GM23338 (cell line): ENCODE measurements at regions not wholly inside any gene's neighbourhood (a gene's known extent, or its start where the extent isn't known, plus 50 kb on each side); places are given as distances from the start of the nearest gene placed in this dataset.

ENCODE experiments used
- ATAC-seq: fragments of 200-7000 bp; cut with Tn5 transposase; 3 replicates; pipeline ENCODE4 v1.9.1; 2020
- DNase-seq: peaks from one replicate; pipeline ENCODE4 v3.0.0-alpha.2; 2015; ENCODE audit warnings: low spot score
- H2AFZ ChIP-seq: fragments of 200-600 bp; sonication (generic); 2 replicates; pipeline ENCODE4 v1.8.0; 2016; ENCODE audit warnings: antibody characterized with exemption, mild to moderate bottlenecking, moderate library complexity
- H3F3A ChIP-seq: fragments of 200-600 bp; sonication (generic); replicated peaks from 2 replicates; pipeline ENCODE4 v1.8.0; 2017; ENCODE audit warnings: antibody characterized with exemption, mixed run types, low read depth
- H3K27ac ChIP-seq: fragments of 200-600 bp; sonication (generic); 2 replicates; pipeline ENCODE4 v1.6.1; 2016; ENCODE audit warnings: low read depth
- H3K27me3 ChIP-seq: fragments of 200-600 bp; sonication (generic); 2 replicates; pipeline ENCODE4 v1.8.0; 2016; ENCODE audit warnings: mild to moderate bottlenecking, mixed run types, moderate library complexity; ENCODE audit not compliant: insufficient read depth
- H3K36me3 ChIP-seq: fragments of 200-600 bp; sonication (generic); 2 replicates; pipeline ENCODE4 v1.8.0; 2016; ENCODE audit warnings: mild to moderate bottlenecking; ENCODE audit not compliant: insufficient read depth
- H3K4me1 ChIP-seq: fragments of 200-600 bp; sonication (generic); 2 replicates; pipeline ENCODE4 v1.8.0; 2016; ENCODE audit warnings: mild to moderate bottlenecking, moderate library complexity; ENCODE audit not compliant: insufficient read depth
- H3K4me2 ChIP-seq: fragments of 200-600 bp; sonication (generic); 2 replicates; pipeline ENCODE4 v1.7.1; 2017; ENCODE audit warnings: mixed run types
- H3K4me3 ChIP-seq: fragments of 200-600 bp; sonication (generic); 2 replicates; pipeline ENCODE4 v1.6.1; 2016; ENCODE audit warnings: mixed run types
- H3K79me2 ChIP-seq: fragments of 200-600 bp; sonication (generic); replicated peaks from 2 replicates; pipeline ENCODE4 v1.8.0; 2017; ENCODE audit warnings: mild to moderate bottlenecking; ENCODE audit not compliant: insufficient read depth
- H3K9me2 ChIP-seq: fragments of 200-600 bp; sonication (generic); 2 replicates; pipeline ENCODE4 v1.8.0; 2017; ENCODE audit not compliant: insufficient read depth
- H4K20me1 ChIP-seq: fragments of 200-600 bp; sonication (generic); replicated peaks from 2 replicates; pipeline ENCODE4 v1.8.0; 2017; ENCODE audit warnings: mild to moderate bottlenecking; ENCODE audit not compliant: insufficient read depth
- H3K27ac Mint-ChIP-seq: 2 replicates; pipeline ENCODE4 v1.8.0; 2020; ENCODE audit warnings: inconsistent platforms, mild to moderate bottlenecking, moderate library complexity, mixed read lengths
- H3K27me3 Mint-ChIP-seq: 3 replicates; pipeline ENCODE4 v1.8.0; 2022; ENCODE audit warnings: low read depth, mild to moderate bottlenecking, moderate library complexity, mixed read lengths, inconsistent platforms; ENCODE audit not compliant: insufficient read depth, poor library complexity
- H3K36me3 Mint-ChIP-seq: 3 replicates; pipeline ENCODE4 v1.8.0; 2021; ENCODE audit warnings: low read depth, mild to moderate bottlenecking, inconsistent platforms, moderate library complexity, mixed read lengths
- H3K4me1 Mint-ChIP-seq: 3 replicates; pipeline ENCODE4 v1.8.0; 2020; ENCODE audit warnings: mild to moderate bottlenecking, inconsistent platforms, mixed read lengths
- H3K4me3 Mint-ChIP-seq: 3 replicates; pipeline ENCODE4 v1.8.0; 2021; ENCODE audit warnings: moderate library complexity, mild to moderate bottlenecking, inconsistent platforms, mixed read lengths
- H3K9me3 Mint-ChIP-seq: 3 replicates; pipeline ENCODE4 v1.8.0; 2020; ENCODE audit warnings: moderate library complexity, mild to moderate bottlenecking, inconsistent platforms, mixed read lengths
- CREB1 ChIP-seq: fragments of 250-450 bp; sonication (Bioruptor Pico); IDR thresholded peaks from 2 replicates; pipeline ENCODE4 v1.5.0; 2020; ENCODE audit warnings: low read depth, mild to moderate bottlenecking, moderate library complexity
- EZH2 ChIP-seq: fragments of 200-600 bp; sonication (generic); IDR thresholded peaks from one replicate; pipeline ENCODE4 v1.8.0; 2017; ENCODE audit warnings: antibody characterized with exemption, mild to moderate bottlenecking, low read depth; ENCODE audit not compliant: unreplicated experiment
- EZH2phosphoT487 ChIP-seq: fragments of 200-600 bp; sonication (generic); IDR thresholded peaks from one replicate; pipeline ENCODE4 v1.8.1; 2018; ENCODE audit warnings: antibody characterized with exemption; ENCODE audit not compliant: unreplicated experiment
- JUNB ChIP-seq: IDR thresholded peaks from one replicate; pipeline ENCODE4 v1.6.1; 2016; ENCODE audit warnings: antibody characterized with exemption; ENCODE audit not compliant: unreplicated experiment
- NANOG ChIP-seq: IDR thresholded peaks from 2 replicates; pipeline ENCODE4 v1.6.1; 2016; ENCODE audit warnings: antibody characterized with exemption, borderline replicate concordance
- POLR2AphosphoS5 ChIP-seq: IDR thresholded peaks from 2 replicates; pipeline ENCODE4 v1.6.1; 2016; ENCODE audit warnings: antibody characterized with exemption, low read depth
- REST ChIP-seq: IDR thresholded peaks from one replicate; pipeline ENCODE4 v1.6.1; 2018; ENCODE audit warnings: antibody characterized with exemption; ENCODE audit not compliant: unreplicated experiment
- STAT1 ChIP-seq: IDR thresholded peaks from one replicate; pipeline ENCODE4 v1.6.1; 2016; ENCODE audit warnings: antibody characterized with exemption; ENCODE audit not compliant: unreplicated experiment
- ZNF114 ChIP-seq: fragments of 250-450 bp; sonication (Bioruptor Pico); IDR thresholded peaks from 2 replicates; pipeline ENCODE4 v1.5.0; 2020; ENCODE audit warnings: mild to moderate bottlenecking, moderate library complexity
- ZNF331 ChIP-seq: fragments of 250-450 bp; sonication (Bioruptor Pico); IDR thresholded peaks from 2 replicates; pipeline ENCODE4 v1.5.0; 2020; ENCODE audit warnings: low read depth, mild to moderate bottlenecking, moderate library complexity
- ZNF462 ChIP-seq: fragments of 250-450 bp; sonication (Bioruptor Pico); IDR thresholded peaks from 2 replicates; pipeline ENCODE4 v1.5.0; 2020; ENCODE audit warnings: mild to moderate bottlenecking, moderate library complexity
- TF ChIP-seq, protein P1 (sequence below): IDR thresholded peaks from 2 replicates; pipeline ENCODE4 v1.6.1; 2016; ENCODE audit warnings: antibody characterized with exemption
- TF ChIP-seq, protein P2 (sequence below), 2 experiments: fragments of 200-600 bp in 1 of 2; sonication (generic) in 1 of 2; conservative IDR thresholded peaks; 2 replicates each; pipeline versions ENCODE4 v1.5.1 to v1.6.1; 2016 to 2017; ENCODE audit warnings: antibody characterized with exemption in 2 of 2, low read depth in 2 of 2, mild to moderate bottlenecking in 2 of 2, moderate library complexity in 1 of 2

- no peak for ATAC-seq
- H3K27me3 Mint-ChIP-seq = no peaks in the 10 kb centered on the region
- no peak overlapping the region for H3K27ac Mint-ChIP-seq
These were observed 367.7 kb upstream of the NOVA1 start for GRCh38 chr14:26965490-26965889.

More at GRCh38 chr14:26965490-26965889, 367.7 kb upstream of the NOVA1 start:
- H3K9me3 Mint-ChIP-seq = no peaks in the 10 kb centered on the region; the same call in 2 of the 3 replicates
- DNase-seq = no peak
- no peak overlapping the region for H2AFZ ChIP-seq
- H3K4me1 Mint-ChIP-seq = peaks cover 31% of the 10 kb centered on the region
- H3F3A ChIP-seq = no peaks in the 10 kb centered on the region
- H3K27ac ChIP-seq = no peak overlapping the region
- no peaks in the 10 kb centered on the region for H3K36me3 Mint-ChIP-seq
- H3K4me2 ChIP-seq = no peak overlapping the region
- no peaks in the 10 kb centered on the region for H4K20me1 ChIP-seq
- H3K4me1 ChIP-seq = peaks cover 5% of the 10 kb centered on the region; the same call in 1 of the 2 replicates
- H3K79me2 ChIP-seq = no peaks in the 10 kb centered on the region
- H3K36me3 ChIP-seq = no peaks in the 10 kb centered on the region
- H3K9me2 ChIP-seq = no peaks in the 10 kb centered on the region
- H3K4me3 ChIP-seq = no peak overlapping the region
- TF ChIP-seq JUNB = no peak
- TF ChIP-seq EZH2 = no peak
- TF ChIP-seq, protein P1, sequence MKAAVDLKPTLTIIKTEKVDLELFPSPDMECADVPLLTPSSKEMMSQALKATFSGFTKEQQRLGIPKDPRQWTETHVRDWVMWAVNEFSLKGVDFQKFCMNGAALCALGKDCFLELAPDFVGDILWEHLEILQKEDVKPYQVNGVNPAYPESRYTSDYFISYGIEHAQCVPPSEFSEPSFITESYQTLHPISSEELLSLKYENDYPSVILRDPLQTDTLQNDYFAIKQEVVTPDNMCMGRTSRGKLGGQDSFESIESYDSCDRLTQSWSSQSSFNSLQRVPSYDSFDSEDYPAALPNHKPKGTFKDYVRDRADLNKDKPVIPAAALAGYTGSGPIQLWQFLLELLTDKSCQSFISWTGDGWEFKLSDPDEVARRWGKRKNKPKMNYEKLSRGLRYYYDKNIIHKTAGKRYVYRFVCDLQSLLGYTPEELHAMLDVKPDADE = no peak
- no peak for TF ChIP-seq ZNF114 (CRISPR knock-in tag)
- no peak for TF ChIP-seq CREB1 (CRISPR knock-in tag)
- TF ChIP-seq, protein P2, sequence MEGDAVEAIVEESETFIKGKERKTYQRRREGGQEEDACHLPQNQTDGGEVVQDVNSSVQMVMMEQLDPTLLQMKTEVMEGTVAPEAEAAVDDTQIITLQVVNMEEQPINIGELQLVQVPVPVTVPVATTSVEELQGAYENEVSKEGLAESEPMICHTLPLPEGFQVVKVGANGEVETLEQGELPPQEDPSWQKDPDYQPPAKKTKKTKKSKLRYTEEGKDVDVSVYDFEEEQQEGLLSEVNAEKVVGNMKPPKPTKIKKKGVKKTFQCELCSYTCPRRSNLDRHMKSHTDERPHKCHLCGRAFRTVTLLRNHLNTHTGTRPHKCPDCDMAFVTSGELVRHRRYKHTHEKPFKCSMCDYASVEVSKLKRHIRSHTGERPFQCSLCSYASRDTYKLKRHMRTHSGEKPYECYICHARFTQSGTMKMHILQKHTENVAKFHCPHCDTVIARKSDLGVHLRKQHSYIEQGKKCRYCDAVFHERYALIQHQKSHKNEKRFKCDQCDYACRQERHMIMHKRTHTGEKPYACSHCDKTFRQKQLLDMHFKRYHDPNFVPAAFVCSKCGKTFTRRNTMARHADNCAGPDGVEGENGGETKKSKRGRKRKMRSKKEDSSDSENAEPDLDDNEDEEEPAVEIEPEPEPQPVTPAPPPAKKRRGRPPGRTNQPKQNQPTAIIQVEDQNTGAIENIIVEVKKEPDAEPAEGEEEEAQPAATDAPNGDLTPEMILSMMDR (conservative IDR thresholded peaks at IDR 0.05; ENCODE audit: low read depth in 2 of 2) = no peak
- no peak for TF ChIP-seq STAT1
- TF ChIP-seq NANOG = no peak
- no peak for TF ChIP-seq POLR2AphosphoS5
- no peak for TF ChIP-seq REST
- TF ChIP-seq EZH2phosphoT487 = no peak
- no peak for TF ChIP-seq ZNF331 (CRISPR knock-in tag)
- TF ChIP-seq ZNF462 (CRISPR knock-in tag) = no peak
- H3K4me3 Mint-ChIP-seq = no peak overlapping the region
- H3K27me3 ChIP-seq = no peaks in the 10 kb centered on the region
